ENCODE measurements at regions not wholly inside any gene's neighbourhood (a gene's known extent, or its start where the extent isn't known, plus 50 kb on each side); places are given as distances from the start of the nearest gene placed in this dataset.

GRCh38 chr1:201610858-201611257 is 71.9 kb downstream of the NAV1 start:
- TF ChIP-seq CTCF (IDR thresholded peaks at IDR 0.05), result no peak
- TF ChIP-seq POLR2AphosphoS5 (IDR thresholded peaks at IDR 0.05; ENCODE audit: low read depth, low read length), result no peak
- no peak for TF ChIP-seq TCF7L2 (IDR thresholded peaks at IDR 0.05; ENCODE audit: low read depth, low read length)
- no peak for TF ChIP-seq REST (IDR thresholded peaks at IDR 0.05; ENCODE audit: insufficient read depth in 1 of 2, low read depth in 2 of 2, low read length in 1 of 2)
